Ectodermal cell (in vitro differentiated cells): ENCODE measurements at regions not wholly inside any gene's neighbourhood (a gene's known extent, or its start where the extent isn't known, plus 50 kb on each side); places are given as distances from the start of the nearest gene placed in this dataset.
"Not testable (repeated sequence)": the region's sequence is repeated elsewhere in the genome, so short reads cannot be mapped to it uniquely, and the experiment has no call there.

ENCODE experiments used
- H3K27ac ChIP-seq: 2 replicates; pipeline ENCODE4 v1.7.0; 2013; ENCODE audit warnings: mild to moderate bottlenecking, low read depth, low read length; ENCODE audit not compliant: insufficient read depth, poor library complexity, severe bottlenecking
- H3K27me3 ChIP-seq: 2 replicates; pipeline ENCODE4 v1.7.0; 2013; ENCODE audit warnings: mild to moderate bottlenecking, low read length; ENCODE audit not compliant: insufficient read depth, control insufficient read depth, poor library complexity, severe bottlenecking
- H3K36me3 ChIP-seq: one replicate; pipeline ENCODE4 v1.7.0; 2013; ENCODE audit warnings: low read length; ENCODE audit not compliant: control insufficient read depth, insufficient read depth
- H3K4me1 ChIP-seq: one replicate; pipeline ENCODE4 v1.7.0; 2013; ENCODE audit warnings: low read length; ENCODE audit not compliant: control insufficient read depth, insufficient read depth
- H3K4me3 ChIP-seq: 2 replicates; pipeline ENCODE4 v1.7.0; 2013; ENCODE audit warnings: low read depth, low read length, control low read depth; ENCODE audit not compliant: insufficient read depth
- H3K9me3 ChIP-seq: 2 replicates; pipeline ENCODE4 v1.7.0; 2013; ENCODE audit warnings: mild to moderate bottlenecking, low read length, moderate library complexity; ENCODE audit not compliant: control insufficient read depth
- WGBS, 2 experiments: methylation state at CpG; one replicate each; pipeline ENCODE4 v1.1.7; 2013; ENCODE audit warnings: missing lambda C conversion rate in 2 of 2; 5-methylcytosine and 5-hydroxymethylcytosine counted together

DNA sequence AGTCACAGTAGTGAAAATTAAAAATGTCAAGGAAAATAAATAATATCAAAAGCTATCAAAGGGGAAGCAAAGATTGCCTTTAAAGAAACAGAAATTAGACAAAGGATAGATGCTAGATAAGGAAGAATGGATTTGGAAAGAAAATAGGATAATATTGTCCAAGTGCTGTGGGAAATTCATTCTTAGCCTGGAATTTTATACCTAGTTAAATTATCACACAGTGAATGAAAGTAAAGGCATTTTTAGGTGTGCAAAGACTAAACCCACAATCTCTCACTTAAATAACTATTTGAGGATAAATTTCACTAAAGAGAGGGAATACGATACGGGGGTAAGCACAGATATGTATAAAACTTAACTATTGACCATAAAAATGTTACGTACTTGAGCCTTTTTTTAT lies 511.1 kb downstream of the TMEM135 start:
- WGBS, 2 experiments, result 100% methylated on average over 3 of the region's 3 CpGs; no CpG with 5 or more reads in 1 of the 2 experiments
- no peaks in the 10 kb centered on the region for H3K27me3 ChIP-seq
- no peaks in the 10 kb centered on the region for H3K9me3 ChIP-seq
- no peak overlapping the region for H3K4me3 ChIP-seq
- H3K4me1 ChIP-seq, result no peaks in the 10 kb centered on the region
- no peak overlapping the region for H3K27ac ChIP-seq
- H3K36me3 ChIP-seq, result no peaks in the 10 kb centered on the region

DNA sequence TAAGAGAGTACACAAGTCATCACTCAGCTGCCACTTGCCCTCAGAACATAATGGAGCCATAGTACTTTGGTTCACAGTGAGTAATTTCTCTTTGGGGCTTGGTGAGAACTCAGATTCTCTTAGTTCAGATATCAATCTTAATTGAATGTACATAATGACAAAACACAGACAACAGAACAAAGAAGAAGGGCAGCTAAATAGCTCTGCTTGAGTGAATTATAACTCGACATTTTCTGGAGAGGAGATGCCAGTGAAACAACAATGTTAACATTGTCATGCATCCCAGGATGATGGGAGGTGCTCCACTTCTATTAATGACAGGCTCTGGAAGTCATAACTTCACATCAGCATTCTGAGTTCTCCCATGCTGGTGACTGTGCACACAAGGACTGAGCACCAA lies 508.1 kb downstream of the TMEM135 start:
- WGBS, 2 experiments, result 80 to 85% methylated on average over 1 of the region's 1 CpG
- no peaks in the 10 kb centered on the region for H3K27me3 ChIP-seq
- H3K4me1 ChIP-seq, result no peaks in the 10 kb centered on the region
- H3K27ac ChIP-seq, result no peak overlapping the region
- H3K4me3 ChIP-seq, result no peak overlapping the region
- H3K36me3 ChIP-seq, result no peaks in the 10 kb centered on the region
- H3K9me3 ChIP-seq, result no peaks in the 10 kb centered on the region

DNA sequence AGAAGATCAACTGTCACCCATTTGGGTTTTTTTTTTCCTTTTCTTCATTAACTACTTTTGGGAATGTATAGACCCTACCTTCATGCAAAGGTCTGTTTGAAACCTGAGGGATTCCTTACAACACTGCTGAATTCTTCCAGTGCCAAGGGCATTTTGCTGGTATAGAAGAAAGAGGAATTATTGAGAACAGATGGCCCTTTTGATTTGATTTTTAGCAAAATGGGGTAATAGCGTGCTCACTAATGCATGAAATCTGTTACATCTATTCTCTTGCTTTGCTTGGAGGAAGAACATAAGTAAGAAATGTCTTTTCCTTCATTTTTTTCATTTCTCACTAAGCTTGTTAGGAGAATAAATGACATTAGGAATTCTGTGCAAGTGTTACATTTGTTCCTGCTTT lies 501.9 kb downstream of the TMEM135 start:
- WGBS, 2 experiments, result 93 to 100% methylated on average over 1 of the region's 1 CpG
- Histone ChIP-seq H3K27me3 (no peaks in the 10 kb centered on the region), H3K36me3 (no peaks in the 10 kb centered on the region), H3K4me3 (no peak overlapping the region), H3K9me3 (no peaks in the 10 kb centered on the region), H3K4me1 (no peaks in the 10 kb centered on the region), H3K27ac (no peak overlapping the region)

DNA sequence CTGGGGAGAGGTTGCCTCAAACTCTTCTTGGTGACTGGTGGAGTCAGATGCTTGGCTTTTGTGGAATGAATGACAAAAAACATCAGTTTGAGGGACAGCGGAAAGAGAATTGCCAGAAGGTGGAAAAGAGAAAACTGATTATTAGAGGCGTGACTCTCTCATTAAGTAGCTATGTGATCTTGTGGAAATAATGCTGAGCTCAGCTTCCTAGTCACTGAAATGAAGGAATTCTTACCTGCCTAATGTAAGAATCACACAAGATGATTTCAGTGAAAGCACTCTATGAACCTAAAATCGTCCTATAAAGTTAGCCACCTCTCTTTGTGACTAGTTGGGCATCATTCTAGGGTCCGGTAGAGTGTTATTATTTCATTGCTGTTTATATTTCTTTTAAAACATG lies 498.8 kb downstream of the TMEM135 start:
- H3K27me3 ChIP-seq, result no peaks in the 10 kb centered on the region
- 94 to 97% methylated on average over 3 to 4 of the region's 4 CpGs for WGBS, 2 experiments
- no peaks in the 10 kb centered on the region for H3K4me1 ChIP-seq
- no peaks in the 10 kb centered on the region for H3K36me3 ChIP-seq
- no peak overlapping the region for H3K27ac ChIP-seq
- H3K4me3 ChIP-seq, result no peak overlapping the region
- H3K9me3 ChIP-seq, result no peaks in the 10 kb centered on the region

DNA sequence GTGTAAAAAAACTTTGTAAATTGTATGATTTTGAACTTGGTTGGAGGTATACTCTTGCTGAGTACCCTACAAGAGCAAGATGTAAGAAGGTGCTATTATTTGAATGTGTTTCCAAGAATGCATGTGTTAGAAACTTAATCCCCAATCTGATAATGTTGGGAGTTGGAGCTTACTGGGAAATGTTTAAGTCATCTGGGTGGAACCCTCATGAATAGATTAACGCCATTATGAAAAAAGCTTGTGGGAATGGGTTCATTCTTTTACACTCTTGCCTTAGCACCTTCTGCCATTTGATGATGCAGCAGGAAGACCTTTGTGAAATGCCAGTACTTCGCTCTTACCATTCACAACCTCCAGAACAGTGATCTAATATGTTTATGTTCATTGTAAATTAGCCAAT lies 498.3 kb downstream of the TMEM135 start:
- H3K36me3 ChIP-seq, result no peaks in the 10 kb centered on the region
- no peaks in the 10 kb centered on the region for H3K27me3 ChIP-seq
- 92 to 95% methylated on average over 2 of the region's 2 CpGs for WGBS, 2 experiments
- no peaks in the 10 kb centered on the region for H3K4me1 ChIP-seq
- H3K9me3 ChIP-seq, result no peaks in the 10 kb centered on the region
- H3K4me3 ChIP-seq, result no peak overlapping the region
- H3K27ac ChIP-seq, result no peak overlapping the region

DNA sequence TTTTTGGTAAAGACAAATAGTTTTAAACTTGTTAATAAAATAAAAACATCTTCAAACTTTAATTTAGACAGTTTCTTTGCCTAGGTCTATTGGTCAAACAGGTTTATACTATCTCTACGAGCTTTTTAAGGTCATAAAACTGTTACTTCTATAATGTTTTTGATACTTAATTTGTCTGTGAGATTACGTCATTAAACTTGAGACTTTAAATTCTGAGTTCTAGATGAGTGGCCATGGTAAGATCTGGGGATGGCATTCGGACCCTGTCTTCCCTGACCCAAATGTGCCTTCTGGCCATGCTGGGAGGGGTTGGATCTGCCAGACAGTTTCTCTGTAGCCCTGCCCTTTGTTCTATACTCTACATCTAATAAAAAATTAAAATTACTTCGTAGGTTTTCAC lies 497.8 kb downstream of the TMEM135 start:
- Histone ChIP-seq H3K9me3 (no peaks in the 10 kb centered on the region), H3K4me1 (no peaks in the 10 kb centered on the region), H3K27me3 (no peaks in the 10 kb centered on the region), H3K27ac (no peak overlapping the region), H3K36me3 (no peaks in the 10 kb centered on the region), H3K4me3 (no peak overlapping the region)
- WGBS, 2 experiments, result 98% methylated on average over 3 of the region's 4 CpGs

DNA sequence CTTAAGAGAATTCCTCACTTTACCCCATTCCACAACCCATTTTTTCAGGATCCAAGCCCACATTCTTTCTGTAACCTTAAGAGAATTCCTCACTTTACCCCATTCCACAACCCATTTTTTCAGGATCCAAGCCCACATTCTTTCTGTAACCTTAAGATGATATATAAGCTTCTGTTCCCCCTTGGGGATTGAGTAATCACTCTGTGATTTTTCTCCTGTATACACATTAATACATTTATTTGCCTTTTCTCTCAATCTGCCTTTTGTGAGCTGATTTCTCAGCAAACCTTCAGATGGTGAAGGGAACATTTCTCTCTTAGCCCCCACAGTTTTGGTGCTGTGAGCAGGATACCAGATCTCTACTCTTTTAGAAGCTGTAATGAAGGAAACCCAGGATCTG lies 494.1 kb downstream of the TMEM135 start:
- not testable (repeated sequence) for H3K9me3 ChIP-seq, H3K27me3 ChIP-seq, H3K27ac ChIP-seq, H3K36me3 ChIP-seq, H3K4me3 ChIP-seq, H3K4me1 ChIP-seq

DNA sequence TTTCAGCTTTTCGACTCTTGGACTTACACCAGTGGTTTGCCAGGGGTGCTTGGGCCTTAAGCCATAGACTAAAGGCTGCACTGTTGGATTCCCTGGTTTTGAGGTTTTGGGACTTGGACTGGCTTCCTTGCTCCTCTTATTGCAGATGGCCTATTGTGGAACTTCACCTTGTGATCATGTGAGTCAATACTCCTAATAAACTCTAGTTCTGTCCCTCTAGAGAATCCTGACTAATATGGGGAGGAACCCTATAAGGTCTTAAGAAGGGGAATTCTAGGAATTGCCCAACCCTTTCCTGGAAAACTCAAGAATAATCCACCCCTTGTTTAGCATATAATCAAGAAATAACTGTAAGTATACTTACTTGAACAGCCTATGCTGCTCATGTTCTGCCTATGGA lies 491.8 kb downstream of the TMEM135 start:
- Histone ChIP-seq H3K36me3 (no peaks in the 10 kb centered on the region), H3K4me1 (no peaks in the 10 kb centered on the region), H3K9me3 (no peaks in the 10 kb centered on the region), H3K4me3 (no peak overlapping the region), H3K27me3 (no peaks in the 10 kb centered on the region), H3K27ac (no peak overlapping the region)
- 89 to 100% methylated on average over 1 of the region's 1 CpG for WGBS, 2 experiments

DNA sequence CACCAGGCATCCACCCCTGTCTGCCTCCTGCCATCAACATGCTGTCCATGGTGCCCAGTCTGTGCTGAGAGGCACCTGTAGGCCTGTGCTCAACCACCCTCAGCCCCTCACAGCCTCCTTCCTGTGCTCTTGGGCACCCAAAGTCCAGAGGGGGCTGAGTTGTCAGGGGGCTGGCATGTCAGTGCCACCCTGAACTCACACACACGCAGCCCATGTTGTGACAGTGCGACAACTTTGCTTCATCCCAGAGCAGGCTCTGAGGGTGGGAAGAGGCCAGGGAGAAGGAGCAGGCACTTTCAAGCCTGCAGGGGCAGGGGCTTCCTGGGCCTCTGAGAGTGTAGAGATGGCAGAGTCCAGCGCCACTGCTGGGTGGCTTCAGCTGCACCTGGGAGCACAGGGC lies 491.0 kb downstream of the TMEM135 start:
- H3K4me1 ChIP-seq, result no peaks in the 10 kb centered on the region
- no peak overlapping the region for H3K27ac ChIP-seq
- H3K9me3 ChIP-seq, result no peaks in the 10 kb centered on the region
- no peaks in the 10 kb centered on the region for H3K27me3 ChIP-seq
- no peak overlapping the region for H3K4me3 ChIP-seq
- WGBS, 2 experiments, result 97 to 98% methylated on average over 3 of the region's 3 CpGs
- no peaks in the 10 kb centered on the region for H3K36me3 ChIP-seq

DNA sequence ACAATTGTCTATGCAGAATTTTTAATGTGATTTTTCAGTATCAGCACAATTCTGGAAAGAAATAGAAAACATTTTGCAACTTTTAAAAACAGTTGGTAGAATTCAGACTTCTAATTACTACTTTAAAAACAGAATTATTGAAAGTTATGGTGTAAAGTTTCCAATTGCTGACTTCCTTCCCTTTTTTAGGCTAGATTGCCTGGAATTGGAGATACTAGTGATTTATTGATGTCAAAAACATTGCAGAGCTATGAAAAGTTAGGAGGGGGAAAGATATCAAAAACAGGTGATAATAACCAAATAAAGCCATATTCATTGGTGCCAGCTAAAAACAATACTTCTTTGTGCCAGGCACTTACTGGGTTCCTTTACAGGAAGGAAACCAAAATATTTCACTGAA lies 485.5 kb downstream of the TMEM135 start:
- H3K27me3 ChIP-seq, result no peaks in the 10 kb centered on the region
- H3K27ac ChIP-seq, result no peak overlapping the region
- no peaks in the 10 kb centered on the region for H3K36me3 ChIP-seq
- H3K4me1 ChIP-seq, result no peaks in the 10 kb centered on the region
- no peak overlapping the region for H3K4me3 ChIP-seq
- H3K9me3 ChIP-seq, result no peaks in the 10 kb centered on the region

DNA sequence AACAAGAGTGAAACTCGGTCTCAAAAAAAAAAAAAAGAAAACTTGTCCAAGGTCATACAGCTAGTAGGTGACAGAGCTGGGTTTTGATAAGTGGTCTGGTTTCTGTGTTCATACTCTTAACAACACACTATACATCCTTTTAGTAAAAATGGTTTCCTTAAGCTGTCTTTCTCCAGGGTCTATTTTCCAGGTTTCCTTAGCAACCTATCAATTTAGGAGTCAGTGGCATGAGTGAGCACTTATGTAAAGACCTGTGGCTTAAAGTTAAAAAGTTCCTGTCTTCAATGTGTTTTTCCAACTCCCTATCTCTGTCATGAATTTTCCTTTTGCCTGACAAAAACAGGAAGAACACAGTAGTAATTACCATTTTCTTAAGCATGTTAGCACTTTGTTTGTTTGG lies 480.5 kb downstream of the TMEM135 start:
- no CpG with 5 or more reads among the region's 1 CpG for WGBS, 2 experiments
- H3K36me3 ChIP-seq, result no peaks in the 10 kb centered on the region
- H3K9me3 ChIP-seq, result no peaks in the 10 kb centered on the region
- no peaks in the 10 kb centered on the region for H3K27me3 ChIP-seq
- H3K4me3 ChIP-seq, result no peak overlapping the region
- no peaks in the 10 kb centered on the region for H3K4me1 ChIP-seq
- no peak overlapping the region for H3K27ac ChIP-seq
